MM.1S (cell line): ENCODE measurements at regions not wholly inside any gene's neighbourhood (a gene's known extent, or its start where the extent isn't known, plus 50 kb on each side); places are given as distances from the start of the nearest gene placed in this dataset.

Experiments used
- DNase-seq: peaks from one replicate; pipeline ENCODE4 v3.0.0-alpha.2; 2015
- H2AFZ ChIP-seq: fragments of 300-600 bp; sonication (generic); 2 replicates; pipeline ENCODE4 v1.6.0; 2016; ENCODE audit warnings: antibody characterized with exemption, low read length
- H3F3A ChIP-seq: fragments of 300-600 bp; sonication (generic); 2 replicates; pipeline ENCODE4 v1.6.1; 2016; ENCODE audit warnings: mild to moderate bottlenecking, antibody characterized with exemption, low read length, moderate library complexity, mixed read lengths; ENCODE audit not compliant: insufficient read depth
- H3K27ac ChIP-seq: fragments of 300-600 bp; sonication (generic); 2 replicates; pipeline ENCODE4 v1.5.1; 2016; ENCODE audit warnings: mild to moderate bottlenecking, low read length
- H3K27me3 ChIP-seq: fragments of 300-600 bp; sonication (generic); replicated peaks from 2 replicates; pipeline ENCODE4 v1.6.0; 2016; ENCODE audit warnings: low read length; ENCODE audit not compliant: insufficient read depth
- H3K36me3 ChIP-seq: fragments of 300-600 bp; sonication (generic); replicated peaks from 2 replicates; pipeline ENCODE4 v1.6.1; 2016; ENCODE audit warnings: mild to moderate bottlenecking, low read length, mixed read lengths; ENCODE audit not compliant: insufficient read depth
- H3K4me1 ChIP-seq: fragments of 300-600 bp; sonication (generic); 2 replicates; pipeline ENCODE4 v1.6.1; 2016; ENCODE audit warnings: low read length, mixed read lengths
- H3K4me2 ChIP-seq: fragments of 300-600 bp; sonication (generic); 2 replicates; pipeline ENCODE4 v1.6.0; 2016; ENCODE audit warnings: low read depth, low read length
- H3K4me3 ChIP-seq: fragments of 300-600 bp; sonication (generic); 2 replicates; pipeline ENCODE4 v1.5.1; 2016; ENCODE audit warnings: low read length, mixed read lengths
- H3K79me2 ChIP-seq: fragments of 300-600 bp; sonication (generic); 2 replicates; pipeline ENCODE4 v1.6.1; 2016; ENCODE audit warnings: mixed run types, low read length, mixed read lengths
- H3K9ac ChIP-seq: fragments of 300-600 bp; sonication (generic); 2 replicates; pipeline ENCODE4 v1.6.1; 2016; ENCODE audit warnings: low read length, mixed read lengths
- H3K9me2 ChIP-seq: fragments of 300-600 bp; sonication (generic); replicated peaks from 2 replicates; pipeline ENCODE4 v1.6.1; 2016; ENCODE audit warnings: mild to moderate bottlenecking, low read length, mixed read lengths; ENCODE audit not compliant: insufficient read depth
- H3K9me3 ChIP-seq: fragments of 300-600 bp; sonication (generic); replicated peaks from 2 replicates; pipeline ENCODE4 v1.6.1; 2016; ENCODE audit warnings: mild to moderate bottlenecking, low read length, mixed read lengths; ENCODE audit not compliant: insufficient read depth
- H4K20me1 ChIP-seq: fragments of 300-600 bp; sonication (generic); 2 replicates; pipeline ENCODE4 v1.6.1; 2016; ENCODE audit warnings: mild to moderate bottlenecking, low read length, moderate library complexity, mixed read lengths; ENCODE audit not compliant: insufficient read depth
- CTCF ChIP-seq: fragments of 300-600 bp; sonication (generic); IDR thresholded peaks from 2 replicates; pipeline ENCODE4 v1.5.1; 2016; ENCODE audit warnings: antibody characterized with exemption, low read length, mixed read lengths
- EZH2 ChIP-seq: fragments of 300-600 bp; sonication (generic); optimal IDR thresholded peaks from 2 replicates; pipeline ENCODE3; 2017; ENCODE audit warnings: low read depth, mild to moderate bottlenecking, antibody characterized with exemption, low read length, mixed read lengths
- EZH2phosphoT487 ChIP-seq: fragments of 300-600 bp; sonication (generic); IDR thresholded peaks from 2 replicates; pipeline ENCODE4 v1.6.1; 2018; ENCODE audit warnings: antibody characterized with exemption, low read length

- Histone ChIP-seq H3K9me3 (no peaks in the 10 kb centered on the region), H3K4me1 (no peaks in the 10 kb centered on the region), H3K9me2 (no peaks in the 10 kb centered on the region), H3K9ac (no peak overlapping the region), H3K4me2 (no peak overlapping the region), H4K20me1 (no peaks in the 10 kb centered on the region), H3K79me2 (no peaks in the 10 kb centered on the region), H3K4me3 (no peak overlapping the region), H2AFZ (no peak overlapping the region), H3K27me3 (no peaks in the 10 kb centered on the region), H3K27ac (no peak overlapping the region), H3K36me3 (no peaks in the 10 kb centered on the region), H3F3A (no peaks in the 10 kb centered on the region)
- no peak for DNase-seq
- TF ChIP-seq CTCF (no peak), EZH2phosphoT487 (no peak), EZH2 (no peak)
These were observed 62.1 kb downstream of the VCX3A start for GRCh38 chrX:6472652-6473342.

- H3K9me3 ChIP-seq: no peaks in the 10 kb centered on the region
- H3K4me1 ChIP-seq: no peaks in the 10 kb centered on the region
- H4K20me1 ChIP-seq: no peaks in the 10 kb centered on the region
- no peaks in the 10 kb centered on the region for H3K9me2 ChIP-seq
- H3K36me3 ChIP-seq: no peaks in the 10 kb centered on the region
- H3K27ac ChIP-seq: no peak overlapping the region
- no peak overlapping the region for H3K4me2 ChIP-seq
- no peaks in the 10 kb centered on the region for H3K27me3 ChIP-seq
- no peak overlapping the region for H3K9ac ChIP-seq
- no peak overlapping the region for H3K4me3 ChIP-seq
- H3K79me2 ChIP-seq: no peaks in the 10 kb centered on the region
- TF ChIP-seq EZH2phosphoT487: no peak
- TF ChIP-seq CTCF: no peak
- TF ChIP-seq EZH2: no peak
- no peak for DNase-seq
- no peak overlapping the region for H2AFZ ChIP-seq
- H3F3A ChIP-seq: no peaks in the 10 kb centered on the region
These were observed 66.2 kb downstream of the VCX3A start for GRCh38 chrX:6468706-6469105.

GRCh38 chrX:6465756-6466155 is 69.2 kb downstream of the VCX3A start:
- Histone ChIP-seq H3K79me2 (no peaks in the 10 kb centered on the region), H3K27me3 (no peaks in the 10 kb centered on the region), H3F3A (no peaks in the 10 kb centered on the region), H3K9me3 (no peaks in the 10 kb centered on the region), H2AFZ (no peak overlapping the region), H3K4me2 (no peak overlapping the region), H3K4me1 (no peaks in the 10 kb centered on the region), H3K36me3 (no peaks in the 10 kb centered on the region), H3K4me3 (no peak overlapping the region), H4K20me1 (no peaks in the 10 kb centered on the region), H3K9me2 (no peaks in the 10 kb centered on the region), H3K27ac (no peak overlapping the region), H3K9ac (no peak overlapping the region)
- TF ChIP-seq EZH2phosphoT487 (no peak), CTCF (no peak), EZH2 (no peak)
- no peak for DNase-seq
